HepG2 (cell line): ENCODE measurements at regions not wholly inside any gene's neighbourhood (a gene's known extent, or its start where the extent isn't known, plus 50 kb on each side); places are given as distances from the start of the nearest gene placed in this dataset.

Experiments used
- ATAC-seq: fragments of 200-7000 bp; cut with Tn5 transposase; 3 replicates; pipeline ENCODE4 v1.9.1; 2020; ENCODE audit warnings: mild to moderate bottlenecking, moderate library complexity
- BruUV-seq: library from RNA; stranded (reverse); fragments of 400-500 nt; replicated peaks from 2 replicates; lab custom pipeline; 2021; lab: Mats Ljungman, UMichigan
- CTCF ChIA-PET: fragments of 300-600 bp; formaldehyde crosslinking; extraction: SDS; loops from one replicate; lab custom pipeline; 2021; ENCODE audit warnings: low total read pairs, inconsistent platforms, low intra/inter-chr PET ratio; lab: Yijun Ruan, JAX
- POLR2A ChIA-PET: fragments of 350-600 bp; sonication (Branson Sonifier 250); formaldehyde crosslinking; loops from one replicate; lab custom pipeline; 2020; ENCODE audit warnings: antibody characterized with exemption, inconsistent platforms; lab: Yijun Ruan, JAX
- DNase-seq: peaks from one replicate; pipeline ENCODE4 v3.0.0-alpha.2; 2015; ENCODE audit warnings: low spot score
- FAIRE-seq: peaks from 3 replicates; lab custom pipeline; 2011; peaks lifted over from hg19 to GRCh38; lab: Jason Lieb, UNC
- H2AFZ ChIP-seq: one replicate; pipeline ENCODE4 v1.6.1; 2011; ENCODE audit warnings: low read length, inconsistent platforms
- H3K27ac ChIP-seq: fragments of 300-600 bp; 3 replicates; pipeline ENCODE4 v1.8.0; 2011; ENCODE audit warnings: mixed run types, mild to moderate bottlenecking, mixed read lengths, low read length, inconsistent platforms; ENCODE audit not compliant: insufficient read depth; ENCODE audit errors: extremely low read length
- H3K27me3 ChIP-seq, 2 experiments: fragments of 200-600 bp in 1 of 2; 2 replicates in 1 of 2; 3 replicates in 1 of 2; pipeline versions ENCODE4 v1.6.0 to v1.8.0; 2011; ENCODE audit warnings: low read length in 2 of 2, mild to moderate bottlenecking in 2 of 2, moderate library complexity in 2 of 2, inconsistent platforms in 1 of 2; ENCODE audit not compliant: insufficient read depth in 2 of 2, control insufficient read depth in 1 of 2
- H3K36me3 ChIP-seq, 2 experiments: fragments of 200-600 bp in 1 of 2; replicated peaks in 1 of 2; 2 replicates in 1 of 2; 3 replicates in 1 of 2; pipeline versions ENCODE4 v1.5.1 to v1.8.0; 2011; ENCODE audit warnings: low read length in 2 of 2, inconsistent platforms in 1 of 2; ENCODE audit not compliant: insufficient read depth in 2 of 2, control insufficient read depth in 1 of 2
- H3K4me1 ChIP-seq: 2 replicates; pipeline ENCODE4 v1.5.1; 2012; ENCODE audit warnings: low read length, inconsistent platforms; ENCODE audit not compliant: insufficient read depth
- H3K4me2 ChIP-seq: 2 replicates; pipeline ENCODE4 v1.6.0; 2011; ENCODE audit warnings: low read depth, low read length, inconsistent platforms
- H3K4me3 ChIP-seq, 3 experiments: fragments of 200-600 bp in 1 of 3; sonication (generic), shearing (Covaris generic) in 1 of 3; replicated peaks in 1 of 3; 2 replicates each; pipeline ENCODE4 v1.5.1; 2011 to 2016; ENCODE audit warnings: low read length in 3 of 3, inconsistent platforms in 2 of 3, low read depth in 2 of 3, mild to moderate bottlenecking in 2 of 3, control low read depth in 1 of 3, mixed read lengths in 1 of 3; ENCODE audit not compliant: insufficient read depth in 1 of 3
- H3K79me2 ChIP-seq: one replicate; pipeline ENCODE4 v1.6.1; 2011; ENCODE audit warnings: low read length, inconsistent platforms; ENCODE audit not compliant: insufficient read depth
- H3K9ac ChIP-seq: 2 replicates; pipeline ENCODE4 v1.6.0; 2011; ENCODE audit warnings: mild to moderate bottlenecking, low read depth, low read length, inconsistent platforms; ENCODE audit not compliant: insufficient read depth
- H3K9me3 ChIP-seq: 2 replicates; pipeline ENCODE4 v1.5.1; 2012; ENCODE audit warnings: mild to moderate bottlenecking, low read length
- H4K20me1 ChIP-seq: 2 replicates; pipeline ENCODE4 v1.6.0; 2011; ENCODE audit warnings: inconsistent platforms, mild to moderate bottlenecking, low read length, moderate library complexity; ENCODE audit not compliant: insufficient read depth
- AGO2 ChIP-seq: fragments of 200-400 bp; formaldehyde crosslinking; optimal IDR thresholded peaks from 2 replicates; pipeline ENCODE3; 2017; ENCODE audit warnings: mild to moderate bottlenecking, low read depth, low read length, moderate library complexity
- CEBPZ ChIP-seq: IDR thresholded peaks from 2 replicates; pipeline ENCODE4 v1.6.1; 2012; ENCODE audit warnings: low read length, improper control_type of control experiment
- FIP1L1 ChIP-seq: fragments of 200-400 bp; formaldehyde crosslinking; IDR thresholded peaks from 2 replicates; pipeline ENCODE4 v1.6.1; 2018; ENCODE audit warnings: low read depth, mild to moderate bottlenecking, low read length, moderate library complexity, borderline replicate concordance; ENCODE audit not compliant: insufficient read depth
- MYC ChIP-seq: sonication (generic); formaldehyde crosslinking; IDR thresholded peaks from 2 replicates; pipeline ENCODE4 v1.9.0; 2021; ENCODE audit warnings: missing genetic modification reagents, borderline replicate concordance
- NBN ChIP-seq: fragments of 450-650 bp; conservative IDR thresholded peaks from 2 replicates; pipeline ENCODE4 v1.6.1; 2017
- NCOA1 ChIP-seq: sonication (generic); formaldehyde crosslinking; IDR thresholded peaks from 2 replicates; pipeline ENCODE4 v1.9.0; 2021; ENCODE audit warnings: missing genetic modification reagents
- NFKBIZ ChIP-seq: IDR thresholded peaks from 2 replicates; pipeline ENCODE4 v1.6.1; 2018; ENCODE audit warnings: missing genetic modification reagents, missing compliant biosample characterization
- PHF5A ChIP-seq: IDR thresholded peaks from one replicate; pipeline ENCODE4 v1.6.1; 2018; ENCODE audit warnings: low read depth, missing genetic modification reagents; ENCODE audit not compliant: unreplicated experiment
- RBAK ChIP-seq: sonication (generic); formaldehyde crosslinking; IDR thresholded peaks from 2 replicates; pipeline ENCODE4 v1.5.1; 2020; ENCODE audit warnings: mild to moderate bottlenecking, missing genetic modification reagents
- TRIM24 ChIP-seq: sonication (generic); formaldehyde crosslinking; IDR thresholded peaks from 2 replicates; pipeline ENCODE4 v1.8.0; 2022; ENCODE audit warnings: mild to moderate bottlenecking, missing genetic modification reagents
- ZNF136 ChIP-seq: sonication (generic); formaldehyde crosslinking; IDR thresholded peaks from 2 replicates; pipeline ENCODE4 v1.8.1; 2022; ENCODE audit warnings: low read depth, mild to moderate bottlenecking, moderate library complexity, missing genetic modification reagents
- ZNF335 ChIP-seq: sonication (generic); formaldehyde crosslinking; IDR thresholded peaks from 2 replicates; pipeline ENCODE4 v1.4.0; 2020; ENCODE audit warnings: missing genetic modification reagents
- ZNF430 ChIP-seq: sonication (generic); formaldehyde crosslinking; IDR thresholded peaks from 2 replicates; pipeline ENCODE4 v1.9.0; 2021; ENCODE audit warnings: mild to moderate bottlenecking, missing genetic modification reagents
- ZNF563 ChIP-seq: sonication (generic); formaldehyde crosslinking; IDR thresholded peaks from 2 replicates; pipeline ENCODE4 v1.8.0; 2022; ENCODE audit warnings: mild to moderate bottlenecking, moderate library complexity, missing genetic modification reagents
- ZNF83 ChIP-seq: sonication (generic); formaldehyde crosslinking; IDR thresholded peaks from 2 replicates; pipeline ENCODE4 v1.4.0; 2020; ENCODE audit warnings: missing genetic modification reagents, mild to moderate bottlenecking, borderline replicate concordance
- whole genome bisulfite sequencing: methylation state at CpG from one replicate; pipeline ENCODE4 v1.1.6; 2017; ENCODE audit warnings: low lambda C conversion rate; 5-methylcytosine and 5-hydroxymethylcytosine counted together
- in situ Hi-C: cut with HindIII; loops from 2 replicates; pipeline ENCODE4 v1.10.0; 2017; ENCODE audit warnings: low pct_unique_long_range_greater_than_20kb; ENCODE audit not compliant: extremely low pct_ligation_motif_present
- intact Hi-C: fragments of 100-400 bp; cut with micrococcal nuclease; formaldehyde crosslinking; loops from one replicate; pipeline ENCODE4 v1.10.0; 2022; ENCODE audit not compliant: unreplicated experiment
- TF ChIP-seq, protein P1 (sequence below): sonication (generic); formaldehyde crosslinking; IDR thresholded peaks from 2 replicates; pipeline ENCODE4 v1.4.0; 2020; ENCODE audit warnings: missing genetic modification reagents
- TF ChIP-seq, protein P2 (sequence below): sonication (generic); formaldehyde crosslinking; IDR thresholded peaks from 2 replicates; pipeline ENCODE4 v1.4.0; 2020; ENCODE audit warnings: low read depth, mild to moderate bottlenecking, missing genetic modification reagents

- Histone ChIP-seq H3K27ac (no peak overlapping the region), H2AFZ (no peak overlapping the region), H3K9ac (no peak overlapping the region), H3K36me3 (no peaks in the 10 kb centered on the region), H4K20me1 (no peaks in the 10 kb centered on the region), H3K79me2 (no peaks in the 10 kb centered on the region), H3K4me3 (no peak overlapping the region), H3K27me3 (peaks cover 4 to 47% of the 10 kb centered on the region in 2 experiments; a peak in 4 of 5 replicates), H3K4me2 (no peak overlapping the region), H3K4me1 (no peaks in the 10 kb centered on the region), H3K9me3 (no peaks in the 10 kb centered on the region)
- BruUV-seq: no TSS peak
- in situ Hi-C loops (no loop called here), intact Hi-C loops (no loop called here)
- no peak for FAIRE-seq
- WGBS: 0% methylated on average over 5 of the region's 5 CpGs
- DNase-seq: no peak
- TF ChIP-seq RBAK (CRISPR knock-in tag) (no peak), TRIM24 (CRISPR knock-in tag) (no peak), NCOA1 (no peak), FIP1L1 (no peak), NFKBIZ (CRISPR knock-in tag) (no peak), PHF5A (CRISPR knock-in tag) (no peak), ZNF563 (CRISPR knock-in tag) (no peak), AGO2 (no peak), ZNF430 (CRISPR knock-in tag) (no peak), ZNF335 (no peak), CEBPZ (no peak), NBN (no peak), ZNF136 (no peak), MYC (no peak), ZNF83 (CRISPR knock-in tag) (no peak)
- TF ChIP-seq, protein P1, sequence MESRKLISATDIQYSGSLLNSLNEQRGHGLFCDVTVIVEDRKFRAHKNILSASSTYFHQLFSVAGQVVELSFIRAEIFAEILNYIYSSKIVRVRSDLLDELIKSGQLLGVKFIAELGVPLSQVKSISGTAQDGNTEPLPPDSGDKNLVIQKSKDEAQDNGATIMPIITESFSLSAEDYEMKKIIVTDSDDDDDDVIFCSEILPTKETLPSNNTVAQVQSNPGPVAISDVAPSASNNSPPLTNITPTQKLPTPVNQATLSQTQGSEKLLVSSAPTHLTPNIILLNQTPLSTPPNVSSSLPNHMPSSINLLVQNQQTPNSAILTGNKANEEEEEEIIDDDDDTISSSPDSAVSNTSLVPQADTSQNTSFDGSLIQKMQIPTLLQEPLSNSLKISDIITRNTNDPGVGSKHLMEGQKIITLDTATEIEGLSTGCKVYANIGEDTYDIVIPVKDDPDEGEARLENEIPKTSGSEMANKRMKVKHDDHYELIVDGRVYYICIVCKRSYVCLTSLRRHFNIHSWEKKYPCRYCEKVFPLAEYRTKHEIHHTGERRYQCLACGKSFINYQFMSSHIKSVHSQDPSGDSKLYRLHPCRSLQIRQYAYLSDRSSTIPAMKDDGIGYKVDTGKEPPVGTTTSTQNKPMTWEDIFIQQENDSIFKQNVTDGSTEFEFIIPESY (CRISPR knock-in tag): no peak
- TF ChIP-seq, protein P2, sequence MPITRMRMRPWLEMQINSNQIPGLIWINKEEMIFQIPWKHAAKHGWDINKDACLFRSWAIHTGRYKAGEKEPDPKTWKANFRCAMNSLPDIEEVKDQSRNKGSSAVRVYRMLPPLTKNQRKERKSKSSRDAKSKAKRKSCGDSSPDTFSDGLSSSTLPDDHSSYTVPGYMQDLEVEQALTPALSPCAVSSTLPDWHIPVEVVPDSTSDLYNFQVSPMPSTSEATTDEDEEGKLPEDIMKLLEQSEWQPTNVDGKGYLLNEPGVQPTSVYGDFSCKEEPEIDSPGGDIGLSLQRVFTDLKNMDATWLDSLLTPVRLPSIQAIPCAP: no peak
- POLR2A ChIA-PET: no interaction called here
- ATAC-seq: no peak
- CTCF ChIA-PET: no interaction called here
Observed at GRCh38 chr1:5706239-5706638, 286.0 kb downstream of the NPHP4 start.
